ENCODE measurements at regions not wholly inside any gene's neighbourhood (a gene's known extent, or its start where the extent isn't known, plus 50 kb on each side); places are given as distances from the start of the nearest gene placed in this dataset.

DNA sequence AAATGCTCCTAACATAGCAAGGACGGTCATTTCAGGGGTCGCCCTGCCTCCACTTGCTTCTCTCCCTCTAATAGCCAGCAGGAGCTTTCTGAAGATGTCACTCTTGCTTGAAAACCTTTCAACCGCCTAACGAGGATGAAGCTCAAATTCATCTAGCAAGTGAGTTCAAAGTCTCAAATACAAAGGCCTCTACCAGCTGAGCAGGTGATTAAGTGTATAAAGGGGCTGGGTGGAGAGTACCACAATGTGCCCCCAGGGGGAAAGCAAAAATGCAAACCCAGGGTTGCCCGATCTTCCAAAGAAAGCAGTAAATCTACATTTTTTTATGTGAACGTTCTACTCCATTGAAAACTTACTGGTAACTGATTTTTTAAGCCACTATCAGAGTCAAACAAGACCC is 50.4 kb upstream of the GRIP2 start:
- DNase-seq (ENCODE audit: low read depth in 4 of 4, low spot score in 1 of 4), result no peak

GRCh38 chr3:14592390-14592789 is 52.2 kb upstream of the GRIP2 start:
- no peak for DNase-seq (ENCODE audit: low read depth in 4 of 4, low spot score in 1 of 4)

GRCh38 chr3:14592836-14593235 is 52.7 kb upstream of the GRIP2 start:
- no peak for DNase-seq (ENCODE audit: low read depth in 4 of 4, low spot score in 1 of 4)

DNA sequence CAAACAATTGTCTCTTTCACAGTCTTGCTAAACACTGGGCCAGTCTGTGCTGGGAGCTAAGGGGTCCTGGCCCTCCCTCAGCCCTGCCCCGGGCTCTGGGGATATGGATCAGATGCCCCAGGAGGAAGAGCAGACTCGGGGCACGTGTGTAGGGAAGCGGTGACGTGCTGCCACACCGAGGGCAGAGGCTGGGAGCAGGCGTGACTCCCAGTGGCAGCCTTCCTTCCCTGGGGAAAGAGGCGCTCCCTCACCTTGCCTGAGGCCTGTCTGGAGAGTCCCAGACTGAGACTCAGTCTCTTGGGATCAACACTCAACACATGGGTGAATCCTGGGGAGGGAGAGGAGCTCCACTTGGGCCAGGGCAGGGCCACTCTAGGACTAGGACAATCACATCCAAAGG is 54.1 kb upstream of the GRIP2 start:
- DNase-seq (ENCODE audit: low read depth in 4 of 4, low spot score in 1 of 4), result no peak

DNA sequence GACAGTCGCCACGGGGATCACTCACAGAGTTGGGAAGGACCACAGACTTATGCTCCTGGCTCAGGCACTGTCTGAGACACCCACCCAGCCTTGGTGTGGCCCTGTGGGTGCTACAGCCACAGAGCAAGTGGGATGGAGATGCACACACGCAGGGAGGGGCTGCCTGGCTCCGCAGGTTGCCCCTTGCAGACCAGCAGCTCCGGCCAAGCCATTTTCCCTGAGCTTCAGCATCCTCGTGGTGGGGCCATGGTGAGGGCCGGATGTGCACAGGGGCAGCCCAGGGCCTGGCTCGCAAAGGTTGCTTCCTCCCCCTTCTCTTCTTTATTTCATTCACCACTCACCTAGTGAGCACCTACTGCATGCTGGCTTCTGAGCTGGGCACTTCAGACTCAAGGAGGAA is 55.4 kb upstream of the GRIP2 start:
- DNase-seq (ENCODE audit: low read depth in 4 of 4, low spot score in 1 of 4), result no peak

- no peak for DNase-seq (ENCODE audit: low read depth in 4 of 4, low spot score in 1 of 4)
These were observed 54.3 kb upstream of the CCDC174 start for GRCh38 chr3:14597266-14597665.

DNA sequence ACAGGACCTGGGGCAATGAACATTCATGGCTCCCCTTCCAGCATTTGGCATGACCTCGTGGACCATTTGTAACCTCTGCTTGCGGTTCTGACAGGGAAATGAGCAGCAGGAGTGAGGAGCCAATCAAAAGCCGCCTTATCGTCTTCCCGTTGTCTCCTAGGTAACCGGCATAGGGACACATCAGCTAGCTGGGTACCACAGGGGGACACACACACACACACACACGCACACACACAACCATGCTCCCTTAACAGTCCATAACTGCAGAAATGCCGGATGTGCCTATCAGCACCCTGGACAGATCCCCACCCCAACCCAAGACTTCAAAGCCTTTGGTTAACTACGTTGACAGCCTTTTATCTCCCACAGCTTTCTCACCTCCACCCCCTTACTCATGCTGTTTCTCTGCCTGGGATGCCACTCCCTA is 53.4 kb upstream of the CCDC174 start:
- peak; percentile 9 to 33 (median 16) for DNase-seq (ENCODE audit: low read depth in 4 of 4, low spot score in 1 of 4)

DNA sequence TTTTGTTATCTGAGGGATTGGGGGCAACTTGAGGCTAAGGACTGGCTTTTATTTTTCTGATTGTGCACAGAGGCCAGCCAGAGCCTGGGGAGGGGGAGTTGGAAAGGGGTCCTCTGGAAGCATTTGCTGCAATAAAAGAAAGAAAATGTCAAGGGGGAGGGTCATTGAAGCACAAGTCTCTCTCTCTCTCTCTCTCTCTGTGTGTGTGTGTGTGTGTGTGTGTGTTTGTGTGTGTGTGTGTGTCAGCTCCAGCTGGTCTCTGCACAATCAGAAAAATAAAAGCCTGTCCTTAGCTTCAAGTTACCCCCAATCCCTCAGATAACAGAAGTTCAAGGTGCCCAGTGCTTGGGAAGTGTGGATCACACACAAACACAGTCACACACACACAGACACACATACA is 52.1 kb upstream of the CCDC174 start:
- no peak for DNase-seq (ENCODE audit: low read depth in 4 of 4, low spot score in 1 of 4)

GRCh38 chr3:14600075-14600474 is 51.5 kb upstream of the CCDC174 start:
- no peak for DNase-seq (ENCODE audit: low read depth in 4 of 4, low spot score in 1 of 4)

DNA sequence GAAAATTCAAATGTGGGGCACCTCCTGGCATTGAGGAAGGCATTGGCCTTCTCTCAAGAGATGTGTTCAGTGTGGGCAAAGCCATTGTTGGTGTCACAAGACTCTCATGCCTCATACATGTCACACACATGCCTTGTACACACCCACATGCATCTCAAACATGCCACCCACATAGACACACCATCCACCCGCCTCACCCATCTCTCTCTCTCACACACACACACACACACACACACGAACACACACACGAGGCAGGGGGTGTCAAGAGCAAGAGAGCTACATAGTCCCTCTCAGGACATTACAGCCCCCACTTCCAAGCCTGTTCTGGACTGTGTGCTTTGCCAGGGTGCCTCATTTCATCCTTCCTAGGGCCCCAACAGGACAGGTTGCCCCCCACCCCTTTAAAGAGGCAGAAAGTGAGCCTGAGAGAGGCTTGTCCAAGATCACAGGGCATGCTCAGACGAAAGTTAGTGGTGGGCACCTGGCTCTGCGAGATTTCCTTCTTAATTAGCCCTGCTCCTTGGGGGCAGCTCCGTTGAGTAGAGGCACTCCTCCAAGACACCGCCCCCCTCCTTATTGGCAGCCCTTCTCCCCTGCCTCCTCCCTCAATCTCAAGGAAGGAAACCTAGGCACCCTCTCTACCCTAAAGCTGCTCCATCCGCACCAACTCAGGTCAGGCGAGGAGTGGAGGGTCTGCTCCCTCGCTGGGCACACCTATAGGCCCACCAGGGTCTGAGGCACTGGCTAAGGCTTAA is 50.5 kb upstream of the CCDC174 start:
- no peak for DNase-seq (ENCODE audit: low read depth in 4 of 4, low spot score in 1 of 4)

DNA sequence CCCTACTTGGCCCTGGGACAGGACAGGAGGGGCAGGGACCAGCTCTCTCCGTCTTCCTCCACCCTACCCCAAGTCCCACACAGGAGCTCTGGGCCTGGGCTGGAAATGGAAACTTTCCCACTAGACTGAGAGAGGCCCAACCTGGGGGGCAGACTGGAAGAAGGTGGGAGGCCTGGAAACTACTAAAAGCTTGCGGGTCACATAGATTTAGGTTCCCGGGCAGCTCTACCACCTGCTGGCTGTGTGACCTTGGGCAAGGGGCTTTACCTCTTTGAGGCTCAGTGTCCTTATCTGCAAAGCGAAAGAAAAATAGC is 49.9 kb upstream of the CCDC174 start:
- DNase-seq (ENCODE audit: low read depth in 4 of 4, low spot score in 1 of 4), result no peak
